HG03060 (cell line): ENCODE measurements at regions not wholly inside any gene's neighbourhood (a gene's known extent, or its start where the extent isn't known, plus 50 kb on each side); places are given as distances from the start of the nearest gene placed in this dataset.

Source experiments
- ATAC-seq: cut with Tn5 transposase; IDR thresholded peaks from one replicate; pipeline ENCODE4 v1.9.1; 2021; ENCODE audit warnings: low read depth, moderate number of reproducible peaks; ENCODE audit not compliant: unreplicated experiment

- ATAC-seq, result no peak
Observed at GRCh38 chr4:63663870-63664269, 745.4 kb downstream of the TECRL start.

GRCh38 chr4:63644396-63644795, 764.9 kb downstream of the TECRL start:
- no peak for ATAC-seq

DNA sequence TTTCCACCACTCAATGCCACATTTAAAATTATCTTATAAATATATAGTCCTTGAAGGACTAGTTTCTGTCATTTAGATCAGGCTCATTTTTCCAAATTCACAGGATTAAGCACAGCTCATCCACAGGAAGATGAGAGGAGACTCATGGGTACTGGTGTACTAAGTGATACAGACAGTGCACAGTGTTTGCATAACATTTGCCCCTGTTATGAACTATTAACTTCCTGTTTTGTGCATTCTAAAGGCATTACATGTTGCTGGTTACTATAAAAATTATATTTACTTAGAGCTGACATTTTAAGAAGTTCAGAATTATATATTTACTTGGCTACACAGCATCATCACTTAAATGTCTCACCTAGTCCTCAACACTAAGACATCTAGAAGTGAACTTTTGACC, 772.0 kb downstream of the TECRL start:
- no peak for ATAC-seq

DNA sequence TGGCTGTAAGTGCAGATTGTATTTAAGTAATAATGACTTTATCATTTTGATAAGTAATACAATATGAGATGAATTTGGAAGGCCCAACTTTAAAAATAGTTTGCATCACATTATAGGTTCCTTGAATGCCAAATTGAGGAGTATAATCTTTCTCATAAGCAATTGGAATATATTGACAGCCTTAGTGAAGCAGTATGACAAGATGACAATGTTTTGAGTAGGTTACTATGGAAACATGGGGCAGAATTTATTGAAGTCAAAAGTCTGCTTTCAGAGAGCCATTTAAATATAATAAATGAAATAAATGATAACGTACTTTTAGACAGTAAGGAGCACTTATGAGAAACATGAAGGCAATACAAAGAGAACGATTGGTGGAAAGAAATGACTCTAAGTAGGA, 776.4 kb downstream of the TECRL start:
- ATAC-seq, result no peak

- no peak for ATAC-seq
Observed at GRCh38 chr4:63620271-63620670, 789.0 kb downstream of the TECRL start.

- ATAC-seq, result no peak
Observed at GRCh38 chr4:63619771-63620170, 789.5 kb downstream of the TECRL start.

GRCh38 chr4:63618883-63619718, 790.1 kb downstream of the TECRL start:
- no peak for ATAC-seq

DNA sequence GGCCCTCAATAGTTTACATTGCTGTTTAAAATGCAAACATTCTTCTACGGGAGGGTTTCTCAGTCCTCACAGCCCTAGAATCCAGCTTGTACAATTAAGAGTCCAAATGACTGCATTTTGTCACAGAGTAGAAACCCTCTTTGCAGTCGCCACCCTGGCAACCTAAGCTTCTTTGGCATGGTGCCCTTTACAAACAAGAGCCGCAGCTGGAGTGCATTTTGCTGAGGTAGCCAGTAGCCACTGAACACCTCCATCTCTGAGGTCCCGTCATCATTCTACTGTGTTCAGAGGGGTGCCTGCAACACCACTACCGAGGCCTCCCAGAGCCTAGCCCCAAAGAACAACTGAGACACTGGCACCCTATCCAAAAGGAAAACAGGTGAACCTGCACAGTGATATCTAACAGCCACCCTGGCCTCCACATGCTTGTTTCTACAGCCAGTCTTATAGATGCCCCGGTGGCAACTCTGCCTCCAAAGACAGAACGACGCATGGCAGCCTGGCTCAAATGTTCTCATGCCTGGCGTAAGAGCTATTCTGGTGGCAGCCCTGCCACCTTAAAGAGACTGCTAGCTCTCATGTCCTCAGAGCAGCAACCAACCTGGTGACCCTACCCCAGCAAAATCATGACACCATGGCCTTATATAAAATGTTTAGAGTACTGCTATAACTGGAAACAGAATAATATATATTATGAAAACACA, 801.9 kb downstream of the TECRL start:
- no peak for ATAC-seq

DNA sequence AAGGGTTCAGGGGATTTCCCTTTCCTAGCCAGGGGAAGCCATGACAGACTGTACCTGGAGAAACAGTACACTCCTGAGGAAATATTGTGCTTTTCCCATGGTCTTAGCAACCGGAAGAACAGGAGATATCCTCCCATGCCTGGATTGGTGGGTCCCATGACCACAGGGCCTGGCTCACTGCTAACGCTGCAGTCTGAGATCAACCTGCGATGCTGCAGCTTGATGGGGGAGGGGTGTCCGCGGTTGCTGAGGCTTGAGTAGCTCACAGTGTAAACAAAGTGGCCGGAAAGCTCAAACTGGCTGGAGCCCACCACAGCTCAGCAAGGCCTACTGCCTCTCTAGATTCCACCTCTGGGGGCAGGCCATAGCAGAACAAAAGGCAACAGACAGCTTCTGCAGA, 819.5 kb downstream of the TECRL start:
- no peak for ATAC-seq

DNA sequence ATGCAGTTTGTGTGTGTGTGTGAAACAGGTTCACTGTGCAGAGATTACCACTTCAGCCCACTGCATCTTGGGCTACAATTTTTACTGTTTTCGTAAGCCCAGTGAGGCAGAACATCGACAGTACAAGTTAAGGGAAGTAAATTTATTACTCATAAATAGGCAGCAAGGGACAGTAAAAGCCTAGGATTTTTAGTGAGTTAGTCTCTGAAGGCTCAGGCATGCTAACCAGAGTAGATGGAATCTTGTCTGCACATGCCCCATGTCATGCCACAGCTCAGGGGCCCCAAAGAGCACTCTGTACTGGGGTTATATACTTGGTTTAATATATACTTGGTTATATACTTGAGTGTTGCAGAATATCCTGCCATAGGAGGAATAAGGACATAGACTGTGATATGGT, 825.7 kb downstream of the TECRL start:
- ATAC-seq, result no peak

GRCh38 chr4:63583007-63583406, 826.2 kb downstream of the TECRL start:
- no peak for ATAC-seq

DNA sequence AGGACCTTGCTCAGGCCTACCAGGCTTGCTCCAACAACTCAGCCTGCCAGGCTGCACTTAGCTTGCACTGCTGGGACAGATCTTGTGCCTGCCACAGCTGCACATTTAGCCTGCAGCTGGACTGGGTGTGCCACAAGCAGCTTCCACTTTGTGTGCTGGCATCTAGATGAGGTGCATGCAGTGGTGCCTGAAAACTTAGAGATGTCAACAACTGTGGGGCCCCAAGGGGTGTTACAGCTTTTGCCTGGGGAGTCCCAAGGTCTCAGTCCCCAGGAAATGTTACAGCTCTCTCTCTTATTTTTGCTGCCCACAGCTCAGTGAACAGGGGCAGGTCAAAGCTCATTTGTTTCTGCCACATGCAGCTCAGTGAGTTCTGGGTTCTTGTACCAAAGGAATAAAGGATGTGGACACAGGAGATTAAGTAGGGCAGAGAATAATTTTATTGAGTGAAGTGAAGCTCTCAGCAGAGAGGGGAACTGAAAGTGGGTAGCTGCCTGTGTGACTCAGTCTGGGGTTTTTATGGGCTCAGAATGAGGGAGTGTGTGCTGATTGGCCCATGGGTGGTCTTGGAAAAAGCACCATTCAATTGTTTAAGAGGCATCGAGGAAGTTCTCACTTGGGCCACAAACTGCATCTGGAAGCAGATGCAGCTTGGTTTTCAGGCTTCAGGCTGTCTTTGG, 828.3 kb downstream of the TECRL start:
- ATAC-seq, result no peak

GRCh38 chr4:63578383-63578782, 830.9 kb downstream of the TECRL start:
- no peak for ATAC-seq

GRCh38 chr4:63566658-63567057, 842.6 kb downstream of the TECRL start:
- no peak for ATAC-seq

- no peak for ATAC-seq
Observed at GRCh38 chr4:63563288-63564014, 845.8 kb downstream of the TECRL start.

- no peak for ATAC-seq
Observed at GRCh38 chr4:63558709-63559108, 850.5 kb downstream of the TECRL start.

GRCh38 chr4:63556332-63556731, 852.9 kb downstream of the TECRL start:
- no peak for ATAC-seq

GRCh38 chr4:63553123-63553522, 856.1 kb downstream of the TECRL start:
- no peak for ATAC-seq

DNA sequence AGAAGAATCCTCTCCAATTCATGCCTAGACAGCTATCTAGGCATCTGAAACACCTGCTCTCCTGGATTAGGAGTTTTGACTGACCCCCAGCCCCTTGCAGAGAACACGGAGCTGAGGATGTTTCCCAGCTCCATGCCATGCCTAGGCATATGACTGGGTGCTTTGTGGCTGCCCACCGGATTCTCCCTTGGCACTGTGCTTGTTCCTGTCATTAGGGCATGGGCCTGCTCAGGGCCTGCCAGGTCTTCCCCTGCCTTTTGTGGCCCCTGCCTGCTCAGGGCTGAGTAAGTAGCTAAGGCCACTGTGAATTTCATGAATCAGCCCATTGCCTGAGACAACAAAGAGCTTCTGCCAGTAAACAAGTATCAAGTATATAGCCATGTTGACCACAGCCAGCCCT, 867.4 kb downstream of the TECRL start:
- ATAC-seq, result no peak

DNA sequence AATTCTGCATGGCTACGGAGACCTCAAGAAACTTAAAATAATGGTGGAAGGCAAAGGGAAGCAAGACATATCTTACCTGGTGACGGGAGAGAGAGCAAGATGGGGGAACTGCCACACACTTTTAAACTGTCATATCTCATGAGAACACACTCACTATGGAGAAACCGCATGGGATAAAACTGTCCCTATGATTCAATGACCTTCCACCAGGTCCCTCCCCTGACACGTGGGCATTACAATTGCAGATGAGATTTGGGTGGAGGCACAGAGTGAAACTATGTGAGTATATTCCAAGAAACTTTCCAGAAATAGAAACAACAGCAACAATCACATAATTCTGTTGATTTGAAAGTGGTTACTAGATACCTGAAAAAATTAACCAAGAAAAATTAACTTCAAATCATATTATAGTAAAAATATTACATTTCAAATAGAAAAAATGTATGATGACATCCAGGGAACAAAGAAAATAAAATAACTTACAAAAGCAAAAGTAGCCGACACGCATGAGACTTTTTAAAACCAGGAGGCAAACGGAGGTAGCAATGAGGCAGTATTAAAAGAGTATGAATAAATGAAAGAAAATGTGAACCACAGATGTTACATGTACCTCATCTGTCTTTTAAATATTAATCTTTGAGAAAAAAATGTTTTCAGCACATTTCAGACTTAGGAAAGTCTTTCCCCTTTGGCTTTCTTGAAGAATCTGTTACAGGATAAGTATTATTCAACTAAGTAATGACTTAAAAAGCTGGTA, 879.5 kb downstream of the TECRL start:
- ATAC-seq, result no peak
